Dermis microvascular lymphatic vessel endothelial cell (primary cell): ENCODE measurements at regions not wholly inside any gene's neighbourhood (a gene's known extent, or its start where the extent isn't known, plus 50 kb on each side); places are given as distances from the start of the nearest gene placed in this dataset.

Source experiments
- DNase-seq, 2 donors: peaks; one replicate each; pipeline versions ENCODE4 v3.0.0 to v3.0.0-alpha.2; 2010; ENCODE audit warnings: low read depth in 2 of 2

DNA sequence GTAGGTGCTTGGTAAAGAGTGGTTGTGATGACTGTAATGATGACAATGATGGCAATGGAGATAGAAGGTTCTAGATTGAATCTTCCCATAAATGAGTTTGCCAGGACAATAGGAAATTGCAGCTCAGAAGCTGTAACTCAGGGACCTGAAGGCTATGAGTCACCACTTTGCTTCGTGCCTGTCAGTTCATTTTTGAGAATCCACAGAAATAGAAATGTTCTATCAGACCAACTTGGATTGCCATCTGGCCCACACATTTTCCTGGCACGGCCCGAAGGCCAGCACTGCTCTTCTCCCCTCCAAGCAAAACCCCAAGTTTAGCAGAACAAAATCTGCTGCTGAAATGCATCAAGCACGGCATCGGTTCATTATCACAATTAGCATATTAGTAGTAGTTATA, 1127.0 kb downstream of the BCL11B start:
- DNase-seq: no peak

- DNase-seq: no peak
These were observed 1125.6 kb downstream of the BCL11B start for GRCh38 chr14:98146416-98146815.

DNA sequence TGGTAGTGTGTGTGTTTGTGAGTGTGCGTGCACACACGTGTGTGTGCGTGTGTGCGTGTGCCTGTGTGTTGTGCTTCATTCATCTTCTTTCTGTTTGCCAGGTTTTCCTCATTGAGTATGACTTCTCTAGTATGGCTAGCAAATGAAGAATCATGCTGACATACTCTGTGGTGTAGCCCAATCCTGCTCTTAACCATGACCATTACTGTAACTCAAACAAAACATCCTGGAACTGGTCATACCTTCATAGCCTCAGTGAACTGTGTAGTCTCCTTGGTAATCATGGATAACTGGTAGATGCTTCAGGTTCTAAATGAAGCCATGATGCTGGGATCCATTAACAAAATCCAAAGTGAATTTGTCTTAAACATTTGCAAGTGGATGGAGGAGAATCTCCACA, 1117.7 kb downstream of the BCL11B start:
- DNase-seq: no peak

- no peak for DNase-seq
These were observed 1115.6 kb downstream of the BCL11B start for GRCh38 chr14:98156411-98156810.

GRCh38 chr14:98160901-98161300, 1111.1 kb downstream of the BCL11B start:
- no peak for DNase-seq

DNA sequence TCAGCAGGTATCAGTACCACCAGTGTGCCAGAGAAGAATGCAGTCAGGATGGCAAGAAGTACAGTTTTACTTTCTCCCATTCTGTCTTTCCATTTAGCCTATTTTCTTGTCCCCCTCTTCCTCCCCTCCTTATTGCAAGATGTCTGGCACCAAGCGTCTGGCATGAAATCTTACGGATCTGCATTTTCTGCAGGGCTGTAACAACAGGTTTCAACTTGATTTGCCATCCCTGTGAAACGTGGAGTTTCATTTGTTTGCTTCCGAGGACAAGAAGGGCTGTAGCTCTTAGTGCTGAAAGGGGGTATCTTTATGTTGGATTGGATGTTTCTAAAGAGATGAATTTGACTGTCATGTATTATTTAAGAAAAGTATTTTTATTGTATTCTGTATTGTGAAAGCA, 1110.6 kb downstream of the BCL11B start:
- DNase-seq: no peak

DNA sequence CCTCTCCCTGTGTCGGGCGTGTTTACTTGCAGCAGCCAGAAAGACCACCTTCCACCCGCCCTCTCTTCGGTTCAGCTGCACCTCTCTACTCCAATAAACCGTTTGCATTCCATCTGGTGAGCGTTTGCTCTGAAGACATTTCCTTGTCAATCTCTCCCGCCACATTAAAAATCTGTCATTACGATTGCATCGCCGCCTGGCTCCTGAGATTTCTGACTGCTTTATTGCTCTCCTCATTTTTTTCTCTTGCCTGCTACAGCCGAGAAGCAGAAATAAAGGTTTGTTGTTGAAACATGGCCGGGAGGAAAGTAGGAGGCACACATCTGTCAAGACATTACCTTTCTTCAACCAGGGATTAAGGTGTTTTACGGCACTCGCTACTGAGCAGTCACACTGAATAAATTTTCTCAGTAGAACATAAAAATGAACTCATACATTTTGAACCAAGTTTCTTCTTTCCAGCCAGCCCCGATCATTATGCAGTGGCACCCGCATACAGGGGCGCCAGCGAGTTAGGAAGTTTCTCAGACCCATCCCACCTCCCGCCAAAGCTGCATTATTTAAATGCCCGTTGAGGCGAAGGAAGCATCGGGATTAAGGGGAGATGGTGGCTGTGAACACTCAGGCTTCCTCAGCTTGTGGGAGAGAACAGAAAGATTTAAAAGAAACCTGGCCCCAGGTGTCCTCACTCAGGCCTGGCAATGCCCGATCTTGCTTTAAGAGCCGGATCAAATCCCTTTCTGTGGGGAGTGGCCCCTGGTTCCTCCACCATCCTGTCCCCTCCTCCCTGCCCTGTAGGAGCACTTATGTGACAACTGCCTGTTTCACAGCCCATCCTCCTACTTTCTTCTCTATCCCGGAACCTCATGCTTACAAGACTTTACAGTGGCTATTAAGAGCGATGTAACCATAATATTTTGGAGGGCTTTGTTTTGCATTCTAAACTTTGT, 1108.9 kb downstream of the BCL11B start:
- no peak for DNase-seq

- DNase-seq: no peak
These were observed 1108.1 kb downstream of the BCL11B start for GRCh38 chr14:98163873-98164272.

DNA sequence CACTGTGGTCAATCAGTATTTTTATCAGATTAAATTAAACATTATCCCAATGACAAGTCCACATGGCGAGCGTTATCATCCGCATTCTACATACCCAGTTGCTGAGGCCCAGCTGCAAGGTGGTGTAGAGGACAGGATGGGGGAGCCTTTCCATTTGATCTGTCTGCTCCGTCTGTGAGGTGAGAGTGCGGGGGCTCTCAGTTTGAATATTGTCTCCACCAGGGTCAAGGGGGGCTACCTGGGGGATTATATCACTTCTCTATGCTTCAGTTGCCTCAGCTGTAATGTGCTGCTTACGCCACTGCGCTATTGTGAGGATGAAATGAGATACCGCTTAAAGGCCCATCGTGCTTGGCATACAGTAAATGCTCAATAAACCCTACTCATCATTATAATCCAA, 1106.0 kb downstream of the BCL11B start:
- DNase-seq: no peak

- no peak for DNase-seq
These were observed 1104.7 kb downstream of the BCL11B start for GRCh38 chr14:98167275-98167674.

GRCh38 chr14:98167705-98168104, 1104.3 kb downstream of the BCL11B start:
- no peak for DNase-seq

- no peak for DNase-seq
These were observed 1103.6 kb downstream of the BCL11B start for GRCh38 chr14:98168211-98168985.

GRCh38 chr14:98169170-98169587, 1102.8 kb downstream of the BCL11B start:
- DNase-seq: no peak

GRCh38 chr14:98170575-98170974, 1101.4 kb downstream of the BCL11B start:
- no peak for DNase-seq

GRCh38 chr14:98171654-98172053, 1100.3 kb downstream of the BCL11B start:
- DNase-seq: no peak

- DNase-seq: no peak
These were observed 1099.7 kb downstream of the BCL11B start for GRCh38 chr14:98172243-98172778.

DNA sequence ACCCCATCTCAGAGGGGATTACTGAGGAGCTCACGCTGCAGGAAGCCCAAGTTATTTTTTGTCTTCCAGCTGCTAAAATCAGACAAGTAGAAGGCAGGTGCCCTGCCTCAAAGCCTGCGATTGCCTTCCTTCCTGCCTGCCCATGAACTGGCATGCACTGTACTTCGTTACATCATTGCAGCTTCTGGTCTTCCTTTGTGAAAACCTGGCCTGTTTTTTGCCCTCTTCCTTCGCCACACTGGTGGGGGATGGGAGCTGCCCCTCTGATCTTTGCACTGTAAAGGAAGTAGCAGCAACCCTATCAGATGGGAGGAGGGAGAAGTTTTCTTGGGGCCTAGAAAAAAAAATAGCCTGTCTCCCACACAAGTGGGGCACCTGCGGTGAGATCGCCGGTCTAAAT, 1098.7 kb downstream of the BCL11B start:
- DNase-seq: no peak

DNA sequence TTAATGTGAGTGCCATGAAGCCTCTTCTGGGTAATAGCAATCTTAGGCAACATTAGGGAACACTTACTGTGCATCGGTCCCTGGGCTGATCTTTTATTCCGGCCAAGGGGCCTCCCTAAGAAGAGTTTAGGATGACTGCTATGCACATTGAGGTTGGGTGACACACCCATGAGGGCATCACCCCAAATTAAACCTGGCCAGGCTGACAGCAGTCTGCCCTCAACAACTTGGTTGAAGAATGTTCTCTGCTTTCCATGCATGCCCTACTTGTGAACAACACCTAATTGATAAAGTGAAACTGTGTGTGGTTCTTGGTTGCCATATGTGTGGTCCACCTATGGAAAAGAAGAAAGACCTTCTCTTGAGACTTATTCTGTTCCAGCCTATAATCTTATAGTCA, 1098.0 kb downstream of the BCL11B start:
- no peak for DNase-seq

GRCh38 chr14:98175436-98175835, 1096.6 kb downstream of the BCL11B start:
- DNase-seq: no peak

DNA sequence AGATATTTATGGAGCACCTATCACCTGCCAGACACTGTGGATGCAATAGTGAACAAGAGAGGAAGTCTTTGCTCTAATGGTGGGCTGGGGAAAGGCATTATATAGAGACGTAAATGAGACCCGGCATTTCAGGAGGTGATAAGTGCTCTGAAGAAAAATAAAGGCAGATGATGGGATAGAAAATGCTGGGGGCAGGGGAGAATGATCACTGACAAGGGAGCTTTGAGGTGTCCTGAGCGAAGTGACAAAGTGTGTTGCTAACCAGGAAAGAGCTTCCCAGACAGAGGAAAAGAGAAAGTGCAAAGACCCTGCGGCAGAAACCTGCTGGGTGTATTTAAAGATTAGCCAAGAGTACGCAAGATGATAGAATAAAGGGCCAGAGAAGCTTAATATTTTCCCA, 1096.1 kb downstream of the BCL11B start:
- DNase-seq: no peak

DNA sequence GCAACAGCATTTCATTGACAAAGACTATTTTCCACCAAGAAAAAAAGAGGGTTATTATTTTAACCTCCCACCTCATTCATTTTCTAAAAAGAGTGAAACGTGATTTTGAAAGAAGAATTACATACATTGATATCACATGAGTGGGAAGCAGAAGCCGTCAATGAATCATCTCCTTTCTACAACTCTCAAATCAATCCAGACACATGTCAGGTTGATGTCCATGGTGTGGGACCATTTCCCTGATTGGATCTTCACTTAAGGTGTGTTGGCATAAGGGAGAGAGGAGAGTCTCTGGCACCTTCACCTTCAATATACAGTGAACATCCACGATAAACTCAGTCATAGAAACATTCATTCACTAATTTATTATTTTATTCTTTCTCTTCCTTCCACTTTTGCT, 1095.1 kb downstream of the BCL11B start:
- DNase-seq: no peak

GRCh38 chr14:98177551-98177950, 1094.4 kb downstream of the BCL11B start:
- no peak for DNase-seq
